ENCODE measurements at regions not wholly inside any gene's neighbourhood (a gene's known extent, or its start where the extent isn't known, plus 50 kb on each side); places are given as distances from the start of the nearest gene placed in this dataset.

DNA sequence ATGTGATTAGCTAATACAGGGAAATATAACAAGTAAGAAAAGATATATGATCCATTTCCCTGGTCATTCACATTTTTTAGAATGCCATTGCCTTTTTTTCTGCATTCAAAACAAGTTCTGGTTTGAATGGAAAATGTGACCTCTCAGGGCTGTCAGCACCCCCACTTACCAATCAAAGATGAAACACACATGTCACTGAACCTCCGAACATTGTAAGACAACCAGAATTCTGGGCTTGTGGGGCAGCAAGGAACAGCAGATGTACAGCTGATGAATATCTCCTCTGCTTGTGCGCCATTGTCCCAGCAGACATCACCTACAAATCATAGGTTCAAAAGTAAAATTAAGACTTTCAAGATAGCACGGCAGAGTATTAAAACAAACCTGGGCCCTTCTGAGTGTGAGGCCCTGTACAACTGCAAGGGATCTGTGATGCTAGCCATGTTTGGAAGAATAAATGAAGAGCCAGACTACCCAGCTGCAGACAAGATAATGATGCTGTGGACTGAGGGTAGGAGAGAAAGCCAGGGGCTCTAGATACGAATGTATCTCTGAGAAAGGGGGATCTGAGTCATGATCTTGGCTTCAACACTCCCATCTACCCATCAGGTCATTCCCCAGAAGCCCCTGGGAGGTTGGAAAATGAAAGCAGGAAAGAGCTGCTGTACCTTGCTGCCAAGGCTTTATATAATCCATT is 108.7 kb upstream of the SERTAD2 start:
- Histone ChIP-seq H4K8ac (ENCODE audit: extremely low read depth, insufficient read depth, low read length) (no peak overlapping the region), H3K18ac (ENCODE audit: extremely low read depth, low read length) (no peak overlapping the region), H2BK5ac (ENCODE audit: low read depth, low read length) (no peak overlapping the region), H3K9me3 (ENCODE audit: insufficient read depth in 2 of 2, low read depth in 1 of 2, low read length in 1 of 2) (no peaks in the 10 kb centered on the region), H3K4me2 (ENCODE audit: insufficient read depth in 1 of 2, low read depth in 2 of 2, low read length in 2 of 2) (no peak overlapping the region), H4K5ac (ENCODE audit: insufficient read length, low read depth, low read length) (no peak overlapping the region), H3K4ac (replicated peaks; ENCODE audit: insufficient read length, low read depth, low read length) (no peak overlapping the region), H3K56ac (replicated peaks; ENCODE audit: insufficient read length, low read depth, low read length) (no peak overlapping the region), H3K79me2 (ENCODE audit: control insufficient read depth in 1 of 2, insufficient read depth in 2 of 2, low read length in 2 of 2) (no peaks in the 10 kb centered on the region), H4K91ac (replicated peaks; ENCODE audit: insufficient read length, low read length) (no peak overlapping the region), H2BK15ac (ENCODE audit: low read length) (no peak overlapping the region), H4K20me1 (replicated peaks in 1 of 2; ENCODE audit: control insufficient read depth in 1 of 2, insufficient read depth in 2 of 2, low read length in 2 of 2) (no peaks in the 10 kb centered on the region), H3K14ac (ENCODE audit: insufficient read length) (no peak overlapping the region), H3K9ac (replicated peaks in 1 of 4; ENCODE audit: extremely low read depth in 1 of 4, low read depth in 3 of 4, low read length in 3 of 4) (no peak overlapping the region), H3K79me1 (ENCODE audit: low read depth, low read length) (no peaks in the 10 kb centered on the region), H2BK20ac (ENCODE audit: low read length) (no peak overlapping the region), H3K4me3 (ENCODE audit: extremely low read depth in 1 of 4, insufficient read depth in 2 of 4, low read depth in 3 of 4, low read length in 4 of 4) (no peak overlapping the region), H2AK5ac (ENCODE audit: low read depth, low read length) (no peak overlapping the region), H3K23ac (ENCODE audit: insufficient read length) (no peak overlapping the region), H2BK120ac (replicated peaks; ENCODE audit: low read depth, low read length) (no peak overlapping the region), H2AFZ (ENCODE audit: low read length) (no peak overlapping the region), H3K36me3 (ENCODE audit: control insufficient read depth in 2 of 4, insufficient read depth in 4 of 4, low read length in 3 of 4) (no peaks in the 10 kb centered on the region), H2BK12ac (ENCODE audit: low read depth, low read length) (no peak overlapping the region), H3K27ac (ENCODE audit: low read depth, low read length) (no peak overlapping the region), H3K27me3 (replicated peaks in 1 of 4; ENCODE audit: control insufficient read depth in 3 of 4, extremely low read depth in 1 of 4, insufficient read depth in 3 of 4, low read length in 3 of 4) (peaks cover 3 to 16% (median 9%) of the 10 kb centered on the region in 4 experiments; a peak in 6 of 7 replicates), H3K23me2 (ENCODE audit: low read depth, low read length) (peaks cover 1% of the 10 kb centered on the region; the same call in 1 of the 2 replicates), H3K4me1 (replicated peaks in 1 of 4; ENCODE audit: control insufficient read depth in 3 of 4, insufficient read depth in 4 of 4, low read length in 3 of 4) (peaks cover 0 to 2% (median under 1%) of the 10 kb centered on the region in 4 experiments; a peak in 1 of 7 replicates)
- WGBS, 2 experiments (ENCODE audit: extremely low coverage in 1 of 2, insufficient coverage in 1 of 2, insufficient read length in 1 of 2, insufficient replicate concordance in 2 of 2, low coverage in 1 of 2, low lambda C conversion rate in 2 of 2, missing lambda C conversion rate in 1 of 2): 82% methylated on average over 4 of the region's 4 CpGs; no CpG with 5 or more reads in 1 of the 2 experiments
- POLR2A ChIA-PET (ENCODE audit: partially characterized antibody): no interaction called here
- CTCF ChIA-PET (ENCODE audit: partially characterized antibody): interaction anchor here (1.1 to 1.4 kb wide), 3 partner anchors 10 to 136 kb away, joined by 3 to 5 read pairs (median 4); no protein-coding TSS in a partner anchor
- DNase-seq (ENCODE audit: low read depth in 1 of 2, low spot score in 2 of 2) (no peak), FAIRE-seq (no peak)
- TF ChIP-seq POLR2A (IDR thresholded peaks at IDR 0.05; ENCODE audit: control extremely low read depth in 1 of 2, low read depth in 2 of 2, low read length in 2 of 2) (no peak), SUZ12 (IDR thresholded peaks at IDR 0.05; ENCODE audit: low read length) (no peak), GTF2F1 (IDR thresholded peaks at IDR 0.05; ENCODE audit: borderline replicate concordance, low read depth, low read length) (no peak)

Measured in H1 (cell line).